Tongue (tissue), 1 donor: ENCODE measurements at regions not wholly inside any gene's neighbourhood (a gene's known extent, or its start where the extent isn't known, plus 50 kb on each side); places are given as distances from the start of the nearest gene placed in this dataset.

Experiments used
- DNase-seq: peaks from one replicate; pipeline ENCODE4 v3.0.0-alpha.2; 2015

GRCh38 chr7:15998617-15999016, 312.1 kb upstream of the MEOX2 start:
- no peak for DNase-seq

GRCh38 chr7:15995027-15995426, 308.5 kb upstream of the MEOX2 start:
- no peak for DNase-seq

GRCh38 chr7:15989194-15989593, 302.7 kb upstream of the MEOX2 start:
- no peak for DNase-seq

GRCh38 chr7:15985587-15986384, 299.3 kb upstream of the MEOX2 start:
- DNase-seq = no peak

- no peak for DNase-seq
Measured at GRCh38 chr7:15977663-15978062, 291.2 kb upstream of the MEOX2 start.

- DNase-seq = peak; percentile 45
Measured at GRCh38 chr7:15972862-15973275, 286.4 kb upstream of the MEOX2 start.

GRCh38 chr7:15967551-15967950, 281.1 kb upstream of the MEOX2 start:
- DNase-seq = peak; percentile 5

GRCh38 chr7:15967121-15967520, 280.6 kb upstream of the MEOX2 start:
- no peak for DNase-seq

GRCh38 chr7:15963206-15963605, 276.7 kb upstream of the MEOX2 start:
- DNase-seq = no peak

GRCh38 chr7:15954671-15955354, 268.3 kb upstream of the MEOX2 start:
- no peak for DNase-seq

GRCh38 chr7:15950299-15950698, 263.8 kb upstream of the MEOX2 start:
- DNase-seq = no peak

- DNase-seq = no peak
Measured at GRCh38 chr7:15947754-15948153, 261.3 kb upstream of the MEOX2 start.

GRCh38 chr7:15938115-15938514, 251.6 kb upstream of the MEOX2 start:
- no peak for DNase-seq

GRCh38 chr7:15937571-15937970, 251.1 kb upstream of the MEOX2 start:
- no peak for DNase-seq

GRCh38 chr7:15936991-15937390, 250.5 kb upstream of the MEOX2 start:
- DNase-seq = peak; percentile 49

GRCh38 chr7:15932318-15932717, 245.8 kb upstream of the MEOX2 start:
- no peak for DNase-seq

GRCh38 chr7:15929411-15929810, 242.9 kb upstream of the MEOX2 start:
- no peak for DNase-seq

GRCh38 chr7:15925608-15926007, 239.1 kb upstream of the MEOX2 start:
- no peak for DNase-seq

GRCh38 chr7:15924910-15925309, 238.4 kb upstream of the MEOX2 start:
- no peak for DNase-seq

- DNase-seq = no peak
Measured at GRCh38 chr7:15922002-15922401, 235.5 kb upstream of the MEOX2 start.

GRCh38 chr7:15921576-15921975, 235.1 kb upstream of the MEOX2 start:
- no peak for DNase-seq

- DNase-seq = no peak
Measured at GRCh38 chr7:15920953-15921352, 234.5 kb upstream of the MEOX2 start.

GRCh38 chr7:15916681-15917380, 230.3 kb upstream of the MEOX2 start:
- peak; percentile 63 for DNase-seq
